ENCODE measurements at regions not wholly inside any gene's neighbourhood (a gene's known extent, or its start where the extent isn't known, plus 50 kb on each side); places are given as distances from the start of the nearest gene placed in this dataset.

DNA sequence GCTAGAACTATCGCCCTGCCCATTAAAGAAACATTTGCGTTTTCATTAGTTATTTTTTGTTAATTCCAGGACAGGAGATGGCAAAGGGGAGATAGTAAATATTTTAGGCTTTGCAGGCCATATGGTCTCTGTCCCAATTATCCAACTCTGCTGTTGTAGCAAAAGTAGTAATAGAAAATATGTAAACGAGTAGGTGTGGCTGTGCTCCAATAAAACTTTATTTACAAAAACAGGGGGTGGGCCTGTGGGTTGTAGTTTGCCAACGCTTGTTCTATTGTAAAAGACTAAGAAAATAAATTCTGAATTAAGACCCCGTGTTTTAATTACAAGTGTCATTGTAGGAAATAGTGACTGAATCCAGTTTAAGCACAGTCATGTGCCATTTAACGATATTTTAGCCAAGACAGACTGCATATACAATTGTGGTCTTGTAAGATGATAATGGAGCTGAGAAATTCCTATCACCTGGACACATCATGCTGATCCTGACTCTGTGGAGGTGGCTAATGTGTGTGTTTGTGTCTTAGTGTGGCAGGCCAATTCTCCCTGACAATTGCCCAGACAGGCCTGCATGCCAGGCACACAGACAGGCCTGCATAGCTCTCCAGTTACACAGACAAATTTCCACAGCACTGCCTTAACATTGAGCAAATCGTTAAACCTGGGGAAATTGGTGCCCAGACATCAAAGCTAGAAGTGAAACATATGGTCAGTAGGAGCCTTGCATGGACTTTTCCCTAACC is 76.4 kb downstream of the SKA1 start:
- no peak for DNase-seq
- Histone ChIP-seq H3K36me3 (ENCODE audit: low read depth, missing control alignments) (no peaks in the 10 kb centered on the region), H3K27ac (no peak overlapping the region), H3K4me1 (no peaks in the 10 kb centered on the region), H3K9me3 (no peaks in the 10 kb centered on the region), H3K4me3 (no peak overlapping the region), H3K27me3 (no peaks in the 10 kb centered on the region)
- no peak for TF ChIP-seq POLR2A (IDR thresholded peaks at IDR 0.05)
- TF ChIP-seq, protein P1, sequence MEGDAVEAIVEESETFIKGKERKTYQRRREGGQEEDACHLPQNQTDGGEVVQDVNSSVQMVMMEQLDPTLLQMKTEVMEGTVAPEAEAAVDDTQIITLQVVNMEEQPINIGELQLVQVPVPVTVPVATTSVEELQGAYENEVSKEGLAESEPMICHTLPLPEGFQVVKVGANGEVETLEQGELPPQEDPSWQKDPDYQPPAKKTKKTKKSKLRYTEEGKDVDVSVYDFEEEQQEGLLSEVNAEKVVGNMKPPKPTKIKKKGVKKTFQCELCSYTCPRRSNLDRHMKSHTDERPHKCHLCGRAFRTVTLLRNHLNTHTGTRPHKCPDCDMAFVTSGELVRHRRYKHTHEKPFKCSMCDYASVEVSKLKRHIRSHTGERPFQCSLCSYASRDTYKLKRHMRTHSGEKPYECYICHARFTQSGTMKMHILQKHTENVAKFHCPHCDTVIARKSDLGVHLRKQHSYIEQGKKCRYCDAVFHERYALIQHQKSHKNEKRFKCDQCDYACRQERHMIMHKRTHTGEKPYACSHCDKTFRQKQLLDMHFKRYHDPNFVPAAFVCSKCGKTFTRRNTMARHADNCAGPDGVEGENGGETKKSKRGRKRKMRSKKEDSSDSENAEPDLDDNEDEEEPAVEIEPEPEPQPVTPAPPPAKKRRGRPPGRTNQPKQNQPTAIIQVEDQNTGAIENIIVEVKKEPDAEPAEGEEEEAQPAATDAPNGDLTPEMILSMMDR (IDR thresholded peaks at IDR 0.05): no peak
- intact Hi-C loops (cut with DNase I; ENCODE audit: low total_unique reads): no loop called here
- 77% methylated on average over 7 of the region's 7 CpGs for WGBS, 2 donors

DNA sequence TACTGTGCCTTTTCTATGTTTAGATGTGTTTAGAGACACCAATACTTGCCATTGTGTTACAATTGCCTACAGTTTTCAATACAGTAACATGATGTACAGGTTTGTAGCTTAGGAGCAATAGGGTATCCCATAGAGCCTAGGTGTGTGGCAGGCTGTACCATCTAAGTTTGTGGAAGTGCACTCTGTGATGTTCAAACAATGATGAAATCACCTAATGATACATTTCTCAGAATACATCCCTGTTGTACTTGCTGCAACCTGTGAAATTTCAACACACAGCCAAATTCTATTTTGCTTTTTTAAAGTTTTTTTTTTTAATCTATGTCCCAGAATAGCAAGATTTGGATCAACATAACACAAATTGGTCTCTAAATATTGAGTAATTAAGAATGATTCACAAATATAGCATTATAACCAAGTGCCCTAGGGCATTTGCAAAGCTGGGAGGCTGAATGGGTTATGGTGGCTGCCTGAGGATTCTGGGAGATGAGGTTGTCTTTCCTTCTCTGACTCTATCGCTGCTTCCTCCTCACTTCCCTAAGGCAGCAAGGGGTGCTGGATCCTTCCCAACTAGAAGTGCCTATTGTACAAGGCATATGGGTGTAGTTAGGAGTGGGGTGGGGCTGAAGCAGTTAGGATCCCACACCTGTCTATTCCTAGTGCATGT is 78.3 kb downstream of the SKA1 start:
- no peaks in the 10 kb centered on the region for H3K27me3 ChIP-seq
- no peak for TF ChIP-seq POLR2A (IDR thresholded peaks at IDR 0.05)
- TF ChIP-seq, protein P1 (IDR thresholded peaks at IDR 0.05): no peak
- no peak for DNase-seq
- 78 to 88% methylated on average over 1 of the region's 1 CpG for WGBS, 2 donors
- intact Hi-C loops (cut with DNase I; ENCODE audit: low total_unique reads): no loop called here
- H3K36me3 ChIP-seq (ENCODE audit: low read depth, missing control alignments): no peaks in the 10 kb centered on the region
- no peak overlapping the region for H3K27ac ChIP-seq
- H3K4me1 ChIP-seq: no peaks in the 10 kb centered on the region
- no peak overlapping the region for H3K4me3 ChIP-seq
- no peaks in the 10 kb centered on the region for H3K9me3 ChIP-seq

DNA sequence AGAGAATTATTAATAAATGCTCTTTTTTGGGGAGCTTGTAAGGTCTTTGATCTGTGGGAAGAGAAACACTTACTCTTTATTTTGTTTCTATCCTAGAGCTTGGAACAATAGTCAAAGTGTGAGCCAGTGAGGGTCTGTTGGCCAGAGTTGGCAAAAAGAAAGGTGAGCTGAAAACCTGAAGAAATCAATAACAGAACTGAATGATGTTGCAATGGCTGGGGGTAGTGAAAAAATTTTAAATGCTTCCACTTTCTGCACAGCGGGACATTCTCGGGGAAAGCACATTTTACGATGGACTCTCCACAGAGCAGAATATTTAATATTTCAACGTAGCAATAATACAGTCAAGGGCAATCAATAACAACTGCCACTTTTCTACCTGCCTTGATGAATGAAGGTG is 78.9 kb downstream of the SKA1 start:
- no peak for DNase-seq
- Histone ChIP-seq H3K27me3 (no peaks in the 10 kb centered on the region), H3K36me3 (ENCODE audit: low read depth, missing control alignments) (no peaks in the 10 kb centered on the region), H3K9me3 (no peaks in the 10 kb centered on the region), H3K4me3 (no peak overlapping the region), H3K27ac (no peak overlapping the region), H3K4me1 (no peaks in the 10 kb centered on the region)
- 84 to 89% methylated on average over 4 of the region's 4 CpGs for WGBS, 2 donors
- no peak for TF ChIP-seq POLR2A (IDR thresholded peaks at IDR 0.05)
- TF ChIP-seq, protein P1 (IDR thresholded peaks at IDR 0.05): no peak
- intact Hi-C loops (cut with DNase I; ENCODE audit: low total_unique reads): no loop called here

DNA sequence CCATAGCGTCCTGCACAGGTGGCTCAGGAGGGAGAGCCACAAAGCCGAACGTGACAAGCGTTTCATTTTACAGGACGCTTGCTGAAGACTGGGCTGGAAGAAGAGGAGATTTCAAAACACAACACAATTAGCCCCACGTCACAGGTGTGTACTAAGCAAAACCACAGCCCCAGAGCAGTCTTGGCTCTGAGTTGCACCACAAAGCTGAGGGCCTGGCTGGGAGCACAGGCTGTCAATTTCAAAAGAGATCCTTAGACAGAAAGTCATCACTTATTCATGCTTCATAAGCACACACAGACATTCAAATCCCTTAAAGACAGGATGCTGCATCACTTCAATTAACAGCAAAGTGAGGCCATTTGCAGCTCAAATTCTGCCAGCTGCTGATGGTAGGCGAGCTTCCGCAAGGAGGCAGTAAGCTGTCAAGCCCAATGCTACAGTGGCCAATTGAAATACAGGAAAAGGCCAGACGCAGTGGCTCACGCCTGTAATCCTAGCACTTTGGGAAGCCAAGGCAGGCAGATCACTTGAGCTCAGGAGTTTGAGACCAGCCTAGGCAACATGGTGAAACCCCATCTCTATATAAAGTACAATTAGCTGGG is 79.6 kb downstream of the SKA1 start:
- no peaks in the 10 kb centered on the region for H3K4me1 ChIP-seq
- H3K36me3 ChIP-seq (ENCODE audit: low read depth, missing control alignments): no peaks in the 10 kb centered on the region
- DNase-seq: no peak
- no peak overlapping the region for H3K27ac ChIP-seq
- H3K9me3 ChIP-seq: no peaks in the 10 kb centered on the region
- H3K4me3 ChIP-seq: no peak overlapping the region
- intact Hi-C loops (cut with DNase I; ENCODE audit: low total_unique reads): no loop called here
- 83 to 94% methylated on average over 10 of the region's 10 CpGs for WGBS, 2 donors
- TF ChIP-seq, protein P1 (IDR thresholded peaks at IDR 0.05): no peak
- no peak for TF ChIP-seq POLR2A (IDR thresholded peaks at IDR 0.05)
- H3K27me3 ChIP-seq: no peaks in the 10 kb centered on the region

All from testis (tissue), 2 donors.